WTC11 (cell line): ENCODE measurements at regions not wholly inside any gene's neighbourhood (a gene's known extent, or its start where the extent isn't known, plus 50 kb on each side); places are given as distances from the start of the nearest gene placed in this dataset.

Source experiments
- ATAC-seq: fragments of 200-7000 bp; cut with Tn5 transposase; 2 replicates; pipeline ENCODE4 v1.10.0; 2021; ENCODE audit warnings: mild to moderate bottlenecking, moderate library complexity
- CTCF ChIA-PET: fragments of 300-600 bp; sonication (Branson Sonifier 250); formaldehyde crosslinking; loops from one replicate; lab custom pipeline; 2021; ENCODE audit warnings: antibody characterized with exemption; lab: Charles Lee
- POLR2A ChIA-PET: fragments of 350-600 bp; sonication (Branson Sonifier 250); formaldehyde crosslinking; loops from one replicate; lab custom pipeline; 2021; ENCODE audit warnings: antibody characterized with exemption; lab: Charles Lee
- DNase-seq: peaks from one replicate; pipeline ENCODE4 v3.0.0; 2021; ENCODE audit warnings: low spot score
- H3K27ac Mint-ChIP-seq: 2 replicates; pipeline ENCODE4 v1.8.0; 2021; ENCODE audit warnings: mixed read lengths
- H3K27me3 Mint-ChIP-seq: 2 replicates; pipeline ENCODE4 v1.8.0; 2021; ENCODE audit warnings: low read depth, mild to moderate bottlenecking, moderate library complexity, mixed read lengths
- H3K36me3 Mint-ChIP-seq: 2 replicates; pipeline ENCODE4 v1.8.0; 2021; ENCODE audit warnings: mixed read lengths
- H3K4me1 Mint-ChIP-seq: 2 replicates; pipeline ENCODE4 v1.8.0; 2022; ENCODE audit warnings: mixed read lengths
- H3K4me3 Mint-ChIP-seq: 2 replicates; pipeline ENCODE4 v1.8.0; 2021; ENCODE audit warnings: mild to moderate bottlenecking, moderate library complexity, mixed read lengths
- H3K9me3 Mint-ChIP-seq: 2 replicates; pipeline ENCODE4 v1.8.0; 2021; ENCODE audit warnings: mixed read lengths
- AFF4 ChIP-seq: sonication (generic); formaldehyde crosslinking; IDR thresholded peaks from 2 replicates; pipeline ENCODE4 v1.8.1; 2023; ENCODE audit warnings: mild to moderate bottlenecking, missing genetic modification reagents, borderline replicate concordance
- CREM ChIP-seq: sonication (generic); formaldehyde crosslinking; IDR thresholded peaks from 2 replicates; pipeline ENCODE4 v1.8.1; 2022; ENCODE audit warnings: mild to moderate bottlenecking, missing genetic modification reagents, moderate library complexity
- ELF4 ChIP-seq: sonication (generic); formaldehyde crosslinking; IDR thresholded peaks from 2 replicates; pipeline ENCODE4 v1.8.1; 2022; ENCODE audit warnings: low read depth, mild to moderate bottlenecking, moderate library complexity, missing genetic modification reagents
- ERG ChIP-seq: fragments of 250-450 bp; sonication (Bioruptor Pico); IDR thresholded peaks from 2 replicates; pipeline ENCODE4 v1.8.0; 2021; ENCODE audit warnings: mild to moderate bottlenecking
- ETV6 ChIP-seq: sonication (generic); formaldehyde crosslinking; IDR thresholded peaks from 2 replicates; pipeline ENCODE4 v1.8.1; 2022; ENCODE audit warnings: mild to moderate bottlenecking, missing genetic modification reagents
- FOXK1 ChIP-seq: sonication (generic); formaldehyde crosslinking; IDR thresholded peaks from 2 replicates; pipeline ENCODE4 v1.8.0; 2022; ENCODE audit warnings: mild to moderate bottlenecking, moderate library complexity, missing genetic modification reagents
- GTF2I ChIP-seq: fragments of 250-450 bp; sonication (Bioruptor Pico); conservative IDR thresholded peaks from 2 replicates; pipeline ENCODE4 v1.4.0; 2021; ENCODE audit warnings: mild to moderate bottlenecking
- HMGA2 ChIP-seq: fragments of 250-450 bp; sonication (Bioruptor Pico); IDR thresholded peaks from 2 replicates; pipeline ENCODE4 v1.4.0; 2021; ENCODE audit warnings: mild to moderate bottlenecking, moderate library complexity
- JAZF1 ChIP-seq: fragments of 250-450 bp; sonication (Bioruptor Pico); IDR thresholded peaks from 2 replicates; pipeline ENCODE4 v1.9.0; 2021; ENCODE audit warnings: moderate library complexity, mild to moderate bottlenecking, inconsistent platforms
- MAX ChIP-seq: sonication (generic); formaldehyde crosslinking; IDR thresholded peaks from 2 replicates; pipeline ENCODE4 v1.8.0; 2022; ENCODE audit warnings: mild to moderate bottlenecking, missing genetic modification reagents
- NFYB ChIP-seq: sonication (generic); formaldehyde crosslinking; conservative IDR thresholded peaks from 2 replicates; pipeline ENCODE4 v1.8.0; 2022; ENCODE audit warnings: low read depth, missing genetic modification reagents
- NR2C2 ChIP-seq: sonication (generic); formaldehyde crosslinking; IDR thresholded peaks from 2 replicates; pipeline ENCODE4 v1.8.0; 2022; ENCODE audit warnings: mild to moderate bottlenecking, missing genetic modification reagents
- RORB ChIP-seq: fragments of 250-450 bp; sonication (Bioruptor Pico); IDR thresholded peaks from 2 replicates; pipeline ENCODE4 v1.9.0; 2021; ENCODE audit warnings: mild to moderate bottlenecking
- SP1 ChIP-seq: sonication (generic); formaldehyde crosslinking; conservative IDR thresholded peaks from 2 replicates; pipeline ENCODE4 v1.8.1; 2022; ENCODE audit warnings: missing genetic modification reagents
- TCF7 ChIP-seq: sonication (generic); formaldehyde crosslinking; IDR thresholded peaks from 2 replicates; pipeline ENCODE4 v1.8.0; 2022; ENCODE audit warnings: mild to moderate bottlenecking, low read depth, missing genetic modification reagents, moderate library complexity
- ZNF416 ChIP-seq: fragments of 250-450 bp; sonication (Bioruptor Pico); IDR thresholded peaks from 2 replicates; pipeline ENCODE4 v1.9.0; 2021; ENCODE audit warnings: mild to moderate bottlenecking, inconsistent platforms
- ZNF532 ChIP-seq: fragments of 250-450 bp; sonication (Bioruptor Pico); IDR thresholded peaks from 2 replicates; pipeline ENCODE4 v1.9.0; 2021; ENCODE audit warnings: mild to moderate bottlenecking, borderline replicate concordance
- ZSCAN18 ChIP-seq: fragments of 250-450 bp; sonication (Bioruptor Pico); IDR thresholded peaks from 2 replicates; pipeline ENCODE4 v2.1.2; 2022; ENCODE audit warnings: mild to moderate bottlenecking, moderate library complexity

GRCh38 chr11:42542336-42542735, 769.5 kb upstream of the API5 start:
- ATAC-seq, result no peak
- TF ChIP-seq ZSCAN18 (CRISPR knock-in tag), result no peak
- TF ChIP-seq JAZF1 (CRISPR knock-in tag), result no peak
- TF ChIP-seq RORB (CRISPR knock-in tag), result no peak
- TF ChIP-seq ELF4 (CRISPR knock-in tag), result no peak
- TF ChIP-seq GTF2I (CRISPR knock-in tag), result no peak
- no peak for TF ChIP-seq ZNF416 (CRISPR knock-in tag)
- TF ChIP-seq SP1, result no peak
- no peak for TF ChIP-seq ERG (CRISPR knock-in tag)
- no peak for TF ChIP-seq HMGA2 (CRISPR knock-in tag)
- TF ChIP-seq MAX (CRISPR knock-in tag), result no peak
- TF ChIP-seq FOXK1 (CRISPR knock-in tag), result no peak
- TF ChIP-seq NFYB (CRISPR knock-in tag), result no peak
- TF ChIP-seq NR2C2 (CRISPR knock-in tag), result no peak
- TF ChIP-seq TCF7 (CRISPR knock-in tag), result no peak
- no peak for TF ChIP-seq ETV6 (CRISPR knock-in tag)
- no peak for TF ChIP-seq AFF4 (CRISPR knock-in tag)
- TF ChIP-seq, all 79 proteins: peak for 0
- Mint-ChIP-seq H3K4me3 (no peak overlapping the region), H3K27ac (no peak overlapping the region), H3K36me3 (peaks cover 4% of the 10 kb centered on the region; the same call in 1 of the 2 replicates), H3K27me3 (no peaks in the 10 kb centered on the region; the same call in 1 of the 2 replicates), H3K4me1 (no peaks in the 10 kb centered on the region), H3K9me3 (peaks cover 14% of the 10 kb centered on the region)
- DNase-seq, result no peak
- CTCF ChIA-PET, result interaction anchor here (0.8 kb wide), 1 partner anchor 18 kb away, joined by 3 read pairs; no protein-coding TSS in a partner anchor
- POLR2A ChIA-PET, result no interaction called here

- CTCF ChIA-PET, result no interaction called here
- Mint-ChIP-seq H3K27ac (no peak overlapping the region), H3K36me3 (peaks cover 4% of the 10 kb centered on the region; the same call in 1 of the 2 replicates), H3K27me3 (no peaks in the 10 kb centered on the region; the same call in 1 of the 2 replicates), H3K9me3 (peaks cover 14% of the 10 kb centered on the region), H3K4me1 (no peaks in the 10 kb centered on the region), H3K4me3 (no peak overlapping the region)
- POLR2A ChIA-PET, result no interaction called here
- DNase-seq (no peak), ATAC-seq (no peak)
- TF ChIP-seq CREM (CRISPR knock-in tag), result no peak
- TF ChIP-seq ZNF532, result no peak
Measured at GRCh38 chr11:42543844-42544419, 767.9 kb upstream of the API5 start.
